ENCODE measurements at regions not wholly inside any gene's neighbourhood (a gene's known extent, or its start where the extent isn't known, plus 50 kb on each side); places are given as distances from the start of the nearest gene placed in this dataset.

DNA sequence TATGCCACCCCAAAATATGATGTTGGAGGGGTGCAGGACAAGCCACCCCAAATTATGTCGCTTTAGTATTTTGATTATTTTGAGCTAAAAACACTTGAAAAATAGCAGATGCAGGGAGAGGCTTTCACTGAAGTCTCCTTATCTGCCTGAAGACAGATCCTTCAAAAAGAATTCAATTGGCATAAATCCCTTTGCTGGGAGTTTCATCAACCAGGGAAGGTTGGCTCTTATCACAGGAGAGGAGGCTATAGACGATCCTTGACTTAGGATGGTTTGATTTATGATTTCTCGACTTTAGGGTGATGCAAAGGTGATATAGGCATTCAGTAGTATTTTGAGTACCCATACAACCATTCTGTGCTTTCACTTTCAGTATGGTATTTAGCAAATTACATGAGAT is 97.8 kb upstream of the CAMK1G start:
- Histone ChIP-seq H3K36me3 (ENCODE audit: control insufficient read depth, insufficient read depth, low read length) (no peaks in the 10 kb centered on the region), H3K4me1 (ENCODE audit: control insufficient read depth, insufficient read depth, low read length) (no peaks in the 10 kb centered on the region), H3K9me3 (ENCODE audit: control insufficient read depth, insufficient read depth, low read depth, low read length) (no peaks in the 10 kb centered on the region), H3K4me3 (ENCODE audit: low read depth in 2 of 2, low read length in 2 of 2) (no peak overlapping the region), H3K27me3 (ENCODE audit: control insufficient read depth, insufficient read depth, low read length) (no peaks in the 10 kb centered on the region), H3K27ac (ENCODE audit: low read length) (no peak overlapping the region)
- in situ Hi-C loops (cut with HindIII; ENCODE audit: low pct_unique_long_range_greater_than_20kb, low sequenced_read_pairs), result no loop called here
- TF ChIP-seq POLR2AphosphoS5 (IDR thresholded peaks at IDR 0.05; ENCODE audit: low read depth, low read length) (no peak), TCF7L2 (IDR thresholded peaks at IDR 0.05; ENCODE audit: low read depth, low read length) (no peak), SIN3A (IDR thresholded peaks at IDR 0.05; ENCODE audit: borderline replicate concordance, insufficient read depth, low read depth, low read length) (no peak)
- TF ChIP-seq, protein P1, sequence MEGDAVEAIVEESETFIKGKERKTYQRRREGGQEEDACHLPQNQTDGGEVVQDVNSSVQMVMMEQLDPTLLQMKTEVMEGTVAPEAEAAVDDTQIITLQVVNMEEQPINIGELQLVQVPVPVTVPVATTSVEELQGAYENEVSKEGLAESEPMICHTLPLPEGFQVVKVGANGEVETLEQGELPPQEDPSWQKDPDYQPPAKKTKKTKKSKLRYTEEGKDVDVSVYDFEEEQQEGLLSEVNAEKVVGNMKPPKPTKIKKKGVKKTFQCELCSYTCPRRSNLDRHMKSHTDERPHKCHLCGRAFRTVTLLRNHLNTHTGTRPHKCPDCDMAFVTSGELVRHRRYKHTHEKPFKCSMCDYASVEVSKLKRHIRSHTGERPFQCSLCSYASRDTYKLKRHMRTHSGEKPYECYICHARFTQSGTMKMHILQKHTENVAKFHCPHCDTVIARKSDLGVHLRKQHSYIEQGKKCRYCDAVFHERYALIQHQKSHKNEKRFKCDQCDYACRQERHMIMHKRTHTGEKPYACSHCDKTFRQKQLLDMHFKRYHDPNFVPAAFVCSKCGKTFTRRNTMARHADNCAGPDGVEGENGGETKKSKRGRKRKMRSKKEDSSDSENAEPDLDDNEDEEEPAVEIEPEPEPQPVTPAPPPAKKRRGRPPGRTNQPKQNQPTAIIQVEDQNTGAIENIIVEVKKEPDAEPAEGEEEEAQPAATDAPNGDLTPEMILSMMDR (IDR thresholded peaks at IDR 0.05), result no peak
- TF ChIP-seq, protein P2, sequence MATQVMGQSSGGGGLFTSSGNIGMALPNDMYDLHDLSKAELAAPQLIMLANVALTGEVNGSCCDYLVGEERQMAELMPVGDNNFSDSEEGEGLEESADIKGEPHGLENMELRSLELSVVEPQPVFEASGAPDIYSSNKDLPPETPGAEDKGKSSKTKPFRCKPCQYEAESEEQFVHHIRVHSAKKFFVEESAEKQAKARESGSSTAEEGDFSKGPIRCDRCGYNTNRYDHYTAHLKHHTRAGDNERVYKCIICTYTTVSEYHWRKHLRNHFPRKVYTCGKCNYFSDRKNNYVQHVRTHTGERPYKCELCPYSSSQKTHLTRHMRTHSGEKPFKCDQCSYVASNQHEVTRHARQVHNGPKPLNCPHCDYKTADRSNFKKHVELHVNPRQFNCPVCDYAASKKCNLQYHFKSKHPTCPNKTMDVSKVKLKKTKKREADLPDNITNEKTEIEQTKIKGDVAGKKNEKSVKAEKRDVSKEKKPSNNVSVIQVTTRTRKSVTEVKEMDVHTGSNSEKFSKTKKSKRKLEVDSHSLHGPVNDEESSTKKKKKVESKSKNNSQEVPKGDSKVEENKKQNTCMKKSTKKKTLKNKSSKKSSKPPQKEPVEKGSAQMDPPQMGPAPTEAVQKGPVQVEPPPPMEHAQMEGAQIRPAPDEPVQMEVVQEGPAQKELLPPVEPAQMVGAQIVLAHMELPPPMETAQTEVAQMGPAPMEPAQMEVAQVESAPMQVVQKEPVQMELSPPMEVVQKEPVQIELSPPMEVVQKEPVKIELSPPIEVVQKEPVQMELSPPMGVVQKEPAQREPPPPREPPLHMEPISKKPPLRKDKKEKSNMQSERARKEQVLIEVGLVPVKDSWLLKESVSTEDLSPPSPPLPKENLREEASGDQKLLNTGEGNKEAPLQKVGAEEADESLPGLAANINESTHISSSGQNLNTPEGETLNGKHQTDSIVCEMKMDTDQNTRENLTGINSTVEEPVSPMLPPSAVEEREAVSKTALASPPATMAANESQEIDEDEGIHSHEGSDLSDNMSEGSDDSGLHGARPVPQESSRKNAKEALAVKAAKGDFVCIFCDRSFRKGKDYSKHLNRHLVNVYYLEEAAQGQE (IDR thresholded peaks at IDR 0.05; ENCODE audit: insufficient read depth in 1 of 2, low read depth in 2 of 2, low read length in 1 of 2), result no peak
- DNase-seq (ENCODE audit: low read depth, low spot score) (no peak), ATAC-seq (no peak)
- no TSS peak for BruUV-seq (replicated peaks)
- CTCF ChIA-PET, result no interaction called here
- POLR2A ChIA-PET, result no interaction called here
- intact Hi-C loops (cut with micrococcal nuclease; ENCODE audit: unreplicated experiment), result no loop called here

DNA sequence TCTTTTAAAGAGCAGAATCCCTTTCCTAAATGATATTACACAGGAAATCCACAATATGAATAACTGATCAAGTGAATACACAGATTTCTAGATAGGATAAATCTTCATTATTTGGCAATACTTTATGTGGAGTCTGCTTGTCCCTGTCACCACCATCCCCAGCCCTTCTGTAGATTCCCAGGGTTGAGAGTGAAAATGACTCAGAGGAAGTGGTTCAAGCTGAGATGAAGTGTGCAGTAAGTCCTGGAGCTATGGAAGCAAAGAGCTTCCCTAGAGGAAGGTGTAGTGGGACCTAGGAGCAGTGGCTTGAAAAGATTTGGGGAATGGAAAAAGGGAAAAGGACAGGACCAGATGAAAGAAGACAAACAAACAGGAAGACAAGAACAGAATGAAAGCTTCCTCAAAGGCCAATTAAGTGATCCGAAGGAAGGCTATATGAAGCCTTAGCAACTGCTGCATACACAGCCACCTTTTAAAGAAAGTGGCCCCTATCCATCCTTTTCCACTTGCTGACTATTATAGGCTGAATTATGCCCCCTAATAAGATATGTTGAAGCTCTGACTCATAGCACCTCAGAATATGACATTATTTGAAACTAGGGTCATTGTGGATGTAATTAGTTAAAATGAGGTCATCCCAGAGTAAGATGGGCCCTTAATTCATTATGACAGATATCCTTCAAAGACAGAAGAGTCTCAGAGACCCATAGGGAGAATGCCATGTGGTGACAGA is 96.5 kb upstream of the CAMK1G start:
- CTCF ChIA-PET, result no interaction called here
- DNase-seq (ENCODE audit: low read depth, low spot score) (no peak), ATAC-seq (no peak)
- intact Hi-C loops (cut with micrococcal nuclease; ENCODE audit: unreplicated experiment) (no loop called here), in situ Hi-C loops (cut with HindIII; ENCODE audit: low pct_unique_long_range_greater_than_20kb, low sequenced_read_pairs) (no loop called here)
- BruUV-seq (replicated peaks), result no TSS peak
- Histone ChIP-seq H3K9me3 (ENCODE audit: control insufficient read depth, insufficient read depth, low read depth, low read length) (no peaks in the 10 kb centered on the region), H3K4me1 (ENCODE audit: control insufficient read depth, insufficient read depth, low read length) (no peaks in the 10 kb centered on the region), H3K36me3 (ENCODE audit: control insufficient read depth, insufficient read depth, low read length) (no peaks in the 10 kb centered on the region), H3K27me3 (ENCODE audit: control insufficient read depth, insufficient read depth, low read length) (no peaks in the 10 kb centered on the region), H3K4me3 (ENCODE audit: low read depth in 2 of 2, low read length in 2 of 2) (no peak overlapping the region), H3K27ac (ENCODE audit: low read length) (no peak overlapping the region)
- no peak for TF ChIP-seq SIN3A (IDR thresholded peaks at IDR 0.05; ENCODE audit: borderline replicate concordance, insufficient read depth, low read depth, low read length)
- no peak for TF ChIP-seq POLR2AphosphoS5 (IDR thresholded peaks at IDR 0.05; ENCODE audit: low read depth, low read length)
- TF ChIP-seq, protein P1 (IDR thresholded peaks at IDR 0.05), result no peak
- no peak for TF ChIP-seq TCF7L2 (IDR thresholded peaks at IDR 0.05; ENCODE audit: low read depth, low read length)
- TF ChIP-seq, protein P2 (IDR thresholded peaks at IDR 0.05; ENCODE audit: insufficient read depth in 1 of 2, low read depth in 2 of 2, low read length in 1 of 2), result no peak
- POLR2A ChIA-PET, result no interaction called here
